SKM-1 treated with dmso at 0.1 percent for 144 hours (cell line): ENCODE measurements at regions not wholly inside any gene's neighbourhood (a gene's known extent, or its start where the extent isn't known, plus 50 kb on each side); places are given as distances from the start of the nearest gene placed in this dataset.

Source experiments
- DNase-seq: peaks from one replicate; lab custom pipeline; 2025; ENCODE audit not compliant: unreplicated experiment; lab: John Stamatoyannopoulos, UW

GRCh38 chr2:21423854-21424253 lies 300.1 kb downstream of the TDRD15 start:
- no peak for DNase-seq

GRCh38 chr2:21424375-21424774 lies 300.6 kb downstream of the TDRD15 start:
- DNase-seq = no peak

GRCh38 chr2:21427606-21428005 lies 303.8 kb downstream of the TDRD15 start:
- no peak for DNase-seq

- DNase-seq = no peak
Measured at GRCh38 chr2:21428754-21429153, 305.0 kb downstream of the TDRD15 start.

- DNase-seq = no peak
Measured at GRCh38 chr2:21429747-21430146, 306.0 kb downstream of the TDRD15 start.

GRCh38 chr2:21431078-21431477 lies 307.3 kb downstream of the TDRD15 start:
- no peak for DNase-seq

- DNase-seq = no peak
Measured at GRCh38 chr2:21438949-21439348, 315.2 kb downstream of the TDRD15 start.

GRCh38 chr2:21441442-21441841 lies 317.7 kb downstream of the TDRD15 start:
- no peak for DNase-seq

GRCh38 chr2:21443494-21444105 lies 319.8 kb downstream of the TDRD15 start:
- no peak for DNase-seq

- no peak for DNase-seq
Measured at GRCh38 chr2:21449881-21450280, 326.1 kb downstream of the TDRD15 start.

GRCh38 chr2:21451403-21451802 lies 327.6 kb downstream of the TDRD15 start:
- no peak for DNase-seq

GRCh38 chr2:21452263-21452662 lies 328.5 kb downstream of the TDRD15 start:
- DNase-seq = no peak

- no peak for DNase-seq
Measured at GRCh38 chr2:21452678-21453077, 328.9 kb downstream of the TDRD15 start.

GRCh38 chr2:21453723-21454450 lies 330.1 kb downstream of the TDRD15 start:
- no peak for DNase-seq

- no peak for DNase-seq
Measured at GRCh38 chr2:21454839-21455238, 331.1 kb downstream of the TDRD15 start.

- no peak for DNase-seq
Measured at GRCh38 chr2:21461754-21462240, 338.0 kb downstream of the TDRD15 start.

GRCh38 chr2:21466341-21466927 lies 342.7 kb downstream of the TDRD15 start:
- no peak for DNase-seq

GRCh38 chr2:21467280-21467818 lies 343.6 kb downstream of the TDRD15 start:
- no peak for DNase-seq

- DNase-seq = no peak
Measured at GRCh38 chr2:21467910-21468309, 344.1 kb downstream of the TDRD15 start.

GRCh38 chr2:21468624-21469023 lies 344.9 kb downstream of the TDRD15 start:
- no peak for DNase-seq

- DNase-seq = no peak
Measured at GRCh38 chr2:21469158-21469557, 345.4 kb downstream of the TDRD15 start.

- no peak for DNase-seq
Measured at GRCh38 chr2:21469564-21469963, 345.8 kb downstream of the TDRD15 start.
